GM04503 (cell line): ENCODE measurements at regions not wholly inside any gene's neighbourhood (a gene's known extent, or its start where the extent isn't known, plus 50 kb on each side); places are given as distances from the start of the nearest gene placed in this dataset.

ENCODE experiments used
- DNase-seq: peaks from one replicate; pipeline ENCODE4 v3.0.0-alpha.2; 2012; ENCODE audit warnings: low read depth

- peak; percentile 45 for DNase-seq
Observed at GRCh38 chr11:128095466-128095981, 491.8 kb downstream of the ETS1 start.

- DNase-seq, result no peak
Observed at GRCh38 chr11:128093689-128094088, 493.7 kb downstream of the ETS1 start.

DNA sequence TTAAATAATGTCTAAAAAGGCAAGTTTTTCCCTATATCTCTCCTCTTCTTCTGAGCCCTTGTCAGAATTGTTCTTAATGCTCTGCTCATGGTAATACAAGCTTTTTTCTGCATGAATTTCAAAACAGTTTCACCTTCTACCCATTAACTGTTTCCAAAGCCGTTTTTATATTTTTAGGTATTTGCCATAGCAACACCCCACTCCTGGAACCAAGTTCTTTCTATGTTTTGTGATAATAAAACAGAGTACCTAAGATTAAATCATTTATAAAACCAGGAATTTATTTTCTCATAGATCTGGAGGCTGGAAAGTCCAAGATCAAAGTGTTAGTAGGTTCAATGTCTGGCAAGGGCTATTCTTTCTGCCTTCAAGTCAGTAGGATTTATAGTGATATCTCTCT lies 497.4 kb downstream of the ETS1 start:
- no peak for DNase-seq

DNA sequence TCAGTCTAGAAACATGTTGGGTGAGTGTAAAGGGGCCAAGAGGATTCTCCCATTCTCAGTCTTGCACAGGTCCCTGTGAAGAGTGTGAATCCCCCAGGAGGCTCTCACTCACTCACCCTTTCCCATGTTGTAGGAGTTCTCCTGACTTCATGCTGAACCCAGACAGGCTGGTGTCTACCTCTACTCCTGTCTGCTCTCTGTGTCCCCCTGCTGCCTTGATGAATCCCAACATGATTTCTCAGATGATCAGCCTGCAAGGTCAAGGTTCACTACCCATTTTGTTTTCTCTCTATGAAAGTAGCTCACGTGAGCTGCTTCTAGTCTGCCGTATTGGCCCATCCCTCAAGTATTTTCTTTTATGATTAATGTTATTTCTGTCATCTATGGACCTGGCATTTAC lies 500.6 kb downstream of the ETS1 start:
- DNase-seq, result no peak

- no peak for DNase-seq
Observed at GRCh38 chr11:128085276-128085675, 502.1 kb downstream of the ETS1 start.

DNA sequence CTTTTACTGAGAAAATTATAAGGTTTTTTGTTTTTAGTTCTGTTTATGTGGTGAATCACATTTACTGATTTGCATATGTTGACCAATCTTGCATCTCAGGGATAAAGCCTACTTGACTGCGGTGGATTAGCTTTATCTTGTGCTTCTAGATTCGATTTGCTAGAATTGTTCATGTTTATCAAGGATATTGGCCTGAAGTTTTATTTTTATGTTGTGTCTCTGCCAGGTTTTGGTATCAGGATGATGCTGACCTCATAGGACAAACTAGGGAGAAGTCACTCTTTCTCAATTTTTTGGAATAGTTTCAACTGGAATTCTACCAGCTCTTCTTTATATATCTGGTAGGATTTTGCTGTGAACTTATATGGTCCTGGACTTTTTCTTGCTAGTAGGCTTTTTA lies 504.8 kb downstream of the ETS1 start:
- DNase-seq, result no peak

- no peak for DNase-seq
Observed at GRCh38 chr11:128069665-128070064, 517.7 kb downstream of the ETS1 start.

- no peak for DNase-seq
Observed at GRCh38 chr11:128067780-128068179, 519.6 kb downstream of the ETS1 start.

DNA sequence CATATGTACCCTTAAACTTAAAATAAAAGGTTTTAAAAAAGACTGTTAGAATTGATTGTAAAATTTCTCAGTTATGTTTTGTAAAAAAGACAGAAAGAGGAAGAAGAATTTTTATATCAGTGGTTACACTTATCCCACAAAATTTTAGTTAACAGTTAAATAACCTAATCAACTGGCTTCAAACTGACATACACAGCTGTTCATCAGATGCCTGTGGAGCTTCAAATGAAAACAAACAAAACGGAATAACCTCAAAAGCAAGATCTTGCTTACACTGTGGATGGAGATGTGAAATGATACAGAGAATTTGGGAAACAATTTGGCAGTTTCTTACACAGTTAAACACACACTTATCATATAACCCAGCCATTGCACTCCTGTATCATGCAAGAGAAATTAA lies 521.0 kb downstream of the ETS1 start:
- no peak for DNase-seq

DNA sequence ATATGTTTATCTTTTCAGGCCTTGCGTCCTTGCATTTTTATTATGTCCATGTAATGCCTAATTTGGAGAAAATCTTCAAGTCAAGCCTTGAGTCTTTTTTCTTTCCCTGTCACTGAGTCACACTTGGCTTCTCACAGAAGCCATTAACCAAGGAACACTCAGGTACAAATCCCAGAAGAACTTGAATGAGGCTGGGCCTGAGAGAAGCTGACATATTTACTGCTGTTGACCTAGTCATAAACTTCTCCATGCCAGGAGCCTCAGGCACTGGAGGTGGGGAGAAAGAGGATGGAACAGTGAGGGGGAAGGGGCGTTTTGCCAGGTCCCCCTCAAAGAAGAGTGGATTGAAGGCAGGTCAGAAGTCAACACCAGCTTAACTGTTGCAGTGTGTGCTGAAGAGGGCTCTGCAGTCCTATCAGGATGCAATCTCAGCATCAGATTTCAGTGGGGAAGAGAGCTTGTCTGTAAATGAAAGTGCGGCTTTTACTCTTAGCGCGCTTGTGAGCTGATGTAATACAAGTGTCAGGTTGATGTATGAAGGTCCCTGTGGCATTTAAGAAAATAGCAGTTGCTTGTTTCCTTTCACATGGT lies 526.0 kb downstream of the ETS1 start:
- no peak for DNase-seq

GRCh38 chr11:128058580-128059208 lies 528.7 kb downstream of the ETS1 start:
- no peak for DNase-seq

DNA sequence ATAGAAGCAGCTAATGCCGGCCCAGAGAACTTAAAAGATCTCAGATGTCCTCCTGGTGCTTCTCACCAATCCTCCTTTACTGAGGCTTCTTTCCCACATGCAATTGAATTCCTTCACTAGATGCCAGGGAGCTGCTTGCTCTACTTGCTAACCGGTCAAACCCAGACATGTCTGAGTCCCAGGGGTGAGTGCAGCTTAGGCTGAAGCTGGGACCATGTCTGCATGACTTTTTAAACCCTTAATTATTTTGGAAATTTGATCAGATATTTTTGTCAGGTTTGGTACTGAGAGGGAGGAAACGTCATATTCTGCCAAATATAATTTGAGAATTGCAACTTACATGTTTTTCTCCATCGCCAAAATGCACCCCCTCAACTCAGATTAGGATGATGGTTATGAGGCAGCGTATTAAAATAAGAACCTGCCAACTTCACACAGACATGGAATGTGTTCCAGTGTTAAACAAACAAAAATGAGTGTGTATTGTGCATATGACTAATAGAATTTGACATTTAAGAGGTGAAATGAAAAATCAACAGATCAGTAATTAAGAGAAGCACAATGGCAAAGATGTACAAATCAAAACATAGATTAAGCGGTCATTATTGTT lies 529.5 kb downstream of the ETS1 start:
- no peak for DNase-seq

DNA sequence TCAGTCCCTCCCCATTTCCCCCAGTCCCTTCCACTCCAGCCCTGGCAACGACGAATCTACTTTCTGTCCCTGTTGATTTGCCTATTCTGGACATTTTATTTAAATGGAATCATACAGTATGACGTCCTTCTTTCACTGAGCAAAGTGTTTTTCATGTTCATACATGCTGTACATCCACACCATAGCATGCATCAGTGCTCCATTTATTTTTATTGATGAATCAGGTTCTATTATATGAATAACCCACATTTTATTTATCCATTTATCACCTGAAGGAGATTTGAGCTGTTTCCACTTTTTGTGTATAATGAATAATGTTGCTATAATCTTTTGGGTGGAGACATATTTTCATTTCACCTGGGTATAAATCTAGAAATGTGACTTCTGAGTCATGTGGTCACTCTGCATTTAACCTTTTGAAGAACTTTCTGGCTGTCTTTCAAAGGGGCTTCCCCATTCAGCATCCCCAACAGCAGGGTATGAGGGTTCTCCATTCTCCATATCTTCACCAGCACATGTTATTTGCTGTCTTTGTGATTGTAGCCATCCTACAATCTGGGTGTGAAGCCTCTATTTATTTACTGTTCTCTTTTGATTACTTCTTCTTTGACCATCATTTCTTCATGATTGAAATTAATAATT lies 531.7 kb downstream of the ETS1 start:
- DNase-seq, result no peak

DNA sequence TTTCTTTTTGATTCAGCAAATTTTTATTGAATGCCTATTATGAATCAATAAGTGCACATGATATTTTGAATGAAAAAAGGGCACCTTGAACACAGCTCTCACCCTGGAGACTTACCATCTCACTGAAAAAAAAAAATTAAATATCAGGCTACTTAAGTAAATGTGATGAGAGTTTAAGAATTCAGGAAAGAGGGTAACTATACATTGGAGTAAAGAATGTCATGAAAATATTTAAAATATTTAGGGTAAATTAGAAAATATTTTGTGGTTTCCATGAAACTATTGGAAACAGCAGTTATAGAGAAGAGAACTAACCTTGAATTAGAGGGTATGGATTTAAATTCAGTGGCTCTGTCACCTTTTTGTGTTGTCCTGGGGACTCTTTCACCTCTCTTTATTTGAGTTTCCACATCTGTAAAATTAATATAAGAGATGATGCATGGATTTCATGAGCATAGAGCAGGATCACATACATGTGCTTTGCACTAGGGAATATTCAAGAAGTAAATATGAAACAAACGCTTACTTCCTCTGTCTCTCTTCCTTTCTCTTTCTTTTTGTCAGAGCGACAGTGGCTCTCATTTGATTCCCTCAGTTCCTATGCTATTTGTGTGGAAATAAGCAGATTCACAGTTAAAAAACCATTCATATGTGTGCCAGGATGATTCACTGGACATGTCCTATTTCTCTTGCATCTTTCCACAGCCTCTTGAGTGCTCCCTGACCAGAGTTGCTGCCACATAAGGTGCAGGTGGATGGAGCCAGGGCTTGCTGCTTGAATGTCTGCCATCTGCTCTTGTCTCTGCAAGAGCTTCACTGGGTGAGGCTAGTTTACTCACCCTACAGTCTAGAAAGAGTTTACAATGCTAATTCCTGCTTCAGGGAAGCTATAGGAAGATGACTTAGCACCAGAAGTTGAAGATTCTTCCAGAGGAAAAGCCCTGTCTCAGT lies 533.1 kb downstream of the ETS1 start:
- no peak for DNase-seq

DNA sequence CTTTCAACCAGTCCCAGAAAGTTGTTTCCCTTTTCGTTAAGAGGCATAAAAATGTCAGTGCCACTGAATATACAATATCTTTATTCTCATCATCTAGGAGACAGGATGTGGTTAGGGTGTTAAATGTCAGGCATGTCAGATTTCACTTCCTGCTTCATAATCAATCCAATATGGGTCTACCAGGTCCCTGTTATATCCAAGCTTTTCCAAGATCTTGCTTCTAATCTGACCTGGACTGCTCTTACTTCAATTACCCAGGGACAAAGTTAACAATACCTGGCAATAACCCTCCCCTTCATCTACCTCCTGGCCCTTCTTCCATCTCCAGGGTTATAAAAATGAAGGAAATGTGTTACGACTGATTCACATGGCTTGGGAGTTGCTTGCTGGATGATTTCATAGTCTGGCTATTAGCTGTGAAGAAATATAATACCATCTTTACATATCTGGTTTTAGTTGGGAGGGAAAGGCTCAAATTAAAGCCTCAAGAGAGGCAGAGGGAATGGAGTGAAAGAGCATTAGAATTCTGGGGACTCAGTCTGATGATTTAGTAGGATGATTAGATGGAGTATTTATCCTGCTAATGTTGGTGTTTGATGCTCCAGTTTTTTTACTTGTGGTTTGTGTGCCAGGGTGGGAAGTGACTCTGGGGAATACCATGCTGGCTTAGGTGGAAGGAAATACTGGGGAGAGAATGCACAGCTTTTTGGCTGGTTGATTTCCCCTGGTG lies 534.3 kb downstream of the ETS1 start:
- peak; percentile 71 for DNase-seq

- DNase-seq, result no peak
Observed at GRCh38 chr11:128048121-128048520, 539.2 kb downstream of the ETS1 start.

DNA sequence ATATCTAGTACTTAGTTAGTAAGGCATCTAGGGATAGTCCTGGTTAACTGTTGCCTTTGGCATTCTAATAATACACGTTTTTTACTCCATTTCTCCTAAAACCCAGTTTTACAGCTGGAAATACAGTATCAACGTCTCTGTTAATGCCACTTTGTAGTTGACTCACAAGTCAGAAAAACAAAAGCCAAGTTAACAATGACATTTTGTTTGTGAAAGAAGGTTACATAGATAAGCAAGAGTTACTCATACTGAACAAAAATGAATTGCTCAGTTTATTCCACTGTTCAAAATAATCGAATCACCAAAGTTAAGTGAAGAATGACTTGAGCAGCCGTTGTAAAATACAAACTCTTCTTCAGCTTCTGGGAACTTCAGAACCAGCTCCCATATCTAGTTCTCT lies 540.3 kb downstream of the ETS1 start:
- no peak for DNase-seq

GRCh38 chr11:128046213-128046612 lies 541.1 kb downstream of the ETS1 start:
- no peak for DNase-seq

DNA sequence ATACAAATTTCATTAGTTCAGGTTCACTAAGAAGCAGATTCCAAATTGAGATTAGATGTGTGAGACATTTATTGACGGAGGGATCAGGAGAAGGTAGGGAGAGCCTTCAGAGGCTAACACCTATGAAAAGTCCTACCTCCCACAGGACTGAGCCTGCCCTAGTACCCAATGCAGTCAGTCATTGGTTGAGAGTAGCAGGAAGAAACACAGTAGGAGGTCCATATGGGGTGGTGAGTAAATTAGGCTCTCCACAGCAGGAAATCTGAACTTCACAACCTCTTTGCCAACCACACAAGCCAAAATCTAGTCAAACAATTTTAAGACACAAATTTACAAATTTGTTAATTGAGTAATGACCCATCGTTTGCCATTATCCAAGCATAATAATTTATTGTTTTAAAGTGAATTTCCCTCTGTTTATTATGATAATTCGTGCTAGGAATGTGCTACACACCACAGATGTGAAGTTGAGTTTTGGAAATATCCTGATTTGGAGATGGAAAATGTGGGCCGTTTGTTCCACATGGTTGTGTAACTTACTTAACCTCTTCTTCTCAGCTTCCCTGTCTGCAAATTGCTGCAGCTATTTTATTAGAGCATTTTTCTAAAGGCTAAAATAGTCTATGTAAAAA lies 542.1 kb downstream of the ETS1 start:
- DNase-seq, result no peak

DNA sequence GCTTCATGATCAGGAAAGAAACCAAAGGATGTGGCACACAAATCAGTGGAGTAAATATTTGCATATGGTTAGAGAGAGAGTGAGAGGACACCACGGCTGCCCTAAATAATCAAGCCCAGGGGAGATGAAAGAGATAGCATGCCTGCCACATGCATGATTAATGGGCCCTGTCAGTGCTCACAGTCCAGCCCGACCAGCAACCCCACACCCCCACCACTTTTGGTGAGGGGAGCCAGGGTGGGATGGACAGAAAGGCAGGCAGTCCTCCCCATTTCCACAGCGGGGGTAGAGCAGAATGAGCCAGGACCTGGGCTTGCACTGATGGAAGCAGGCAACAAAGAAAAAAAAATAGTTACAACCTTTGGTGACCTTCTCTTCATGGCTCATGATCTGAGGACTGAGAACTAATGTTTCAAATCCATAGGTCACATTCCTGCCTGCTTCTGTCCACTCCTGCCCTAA lies 545.0 kb downstream of the ETS1 start:
- DNase-seq, result no peak

DNA sequence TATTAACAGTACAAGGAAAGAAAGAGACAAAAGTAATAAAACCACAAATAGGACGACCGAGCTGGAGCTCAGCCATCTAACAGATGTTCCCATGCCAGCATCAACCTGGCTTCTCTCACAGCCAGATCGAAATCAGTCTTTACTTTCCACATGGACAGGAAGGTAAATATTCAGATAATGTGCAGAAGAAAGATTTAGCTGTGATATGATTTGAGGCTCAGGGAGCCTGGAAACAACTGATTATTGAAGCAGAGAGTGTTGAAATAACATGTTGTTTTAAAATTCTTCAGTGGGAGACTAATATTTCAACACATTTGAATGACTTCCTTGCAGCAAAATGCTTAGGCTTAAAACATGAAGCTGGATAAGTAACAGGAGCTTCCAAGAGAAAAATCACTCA lies 546.8 kb downstream of the ETS1 start:
- DNase-seq, result no peak
